K562 (cell line): ENCODE measurements at regions not wholly inside any gene's neighbourhood (a gene's known extent, or its start where the extent isn't known, plus 50 kb on each side); places are given as distances from the start of the nearest gene placed in this dataset.

Source experiments
- ATAC-seq: fragments of 200-7000 bp; cut with Tn5 transposase; 3 replicates; pipeline ENCODE4 v1.9.1; 2020; ENCODE audit warnings: moderate library complexity
- BruUV-seq: library from RNA; stranded (reverse); fragments of 400-500 nt; replicated peaks from 2 replicates; lab custom pipeline; 2021; lab: Mats Ljungman, UMichigan
- CTCF ChIA-PET: fragments of 300-600 bp; formaldehyde crosslinking; extraction: SDS; loops from one replicate; lab custom pipeline; 2021; ENCODE audit warnings: low intra/inter-chr PET ratio; lab: Yijun Ruan, JAX
- POLR2A ChIA-PET: fragments of 300-600, 350-650 bp; sonication (Branson Sonifier 250); formaldehyde crosslinking; extraction: SDS; loops from one replicate; lab custom pipeline; 2021; ENCODE audit warnings: antibody characterized with exemption, inconsistent platforms; lab: Yijun Ruan, JAX
- DNase-seq, 4 experiments: peaks; one replicate each; pipeline versions ENCODE4 v3.0.0 to v3.0.0-alpha.2; 2011 to 2018; ENCODE audit warnings: low spot score in 3 of 4, mixed read lengths in 3 of 4; ENCODE audit errors: extremely low read depth in 1 of 4
- FAIRE-seq: peaks from 2 replicates; lab custom pipeline; 2011; peaks lifted over from hg19 to GRCh38; lab: Jason Lieb, UNC
- H2AFZ ChIP-seq: 2 replicates; pipeline ENCODE4 v1.6.0; 2011; ENCODE audit warnings: low read depth, low read length, control low read depth, inconsistent platforms
- H3K27ac ChIP-seq: fragments of 200-600 bp; 3 replicates; pipeline ENCODE4 v1.8.0; 2011; ENCODE audit warnings: low read depth, mild to moderate bottlenecking, control low read depth, inconsistent platforms, low read length, moderate library complexity, mixed read lengths; ENCODE audit errors: extremely low read depth
- H3K27me3 ChIP-seq, 2 experiments: fragments of 300-600 bp in 1 of 2; 2 replicates in 1 of 2; 3 replicates in 1 of 2; pipeline versions ENCODE4 v1.6.0 to v1.8.0; 2011; ENCODE audit warnings: inconsistent platforms in 2 of 2, low read length in 2 of 2, mild to moderate bottlenecking in 1 of 2, mixed read lengths in 1 of 2, moderate library complexity in 1 of 2; ENCODE audit not compliant: control insufficient read depth in 2 of 2, insufficient read depth in 2 of 2
- H3K36me3 ChIP-seq: fragments of 300-600 bp; 3 replicates; pipeline ENCODE4 v1.8.0; 2011; ENCODE audit warnings: mild to moderate bottlenecking, low read length, inconsistent platforms; ENCODE audit not compliant: control insufficient read depth, insufficient read depth
- H3K4me1 ChIP-seq, 2 experiments: fragments of 200-600 bp in 1 of 2; replicated peaks in 1 of 2; 2 replicates in 1 of 2; 3 replicates in 1 of 2; pipeline versions ENCODE4 v1.5.1 to v1.8.0; 2011; ENCODE audit warnings: inconsistent platforms in 2 of 2, low read length in 2 of 2, mild to moderate bottlenecking in 1 of 2, mixed read lengths in 1 of 2, moderate library complexity in 1 of 2; ENCODE audit not compliant: control insufficient read depth in 2 of 2, insufficient read depth in 2 of 2
- H3K4me2 ChIP-seq: 2 replicates; pipeline ENCODE4 v1.6.1; 2011; ENCODE audit warnings: low read length, control low read depth, inconsistent platforms, mixed read lengths; ENCODE audit not compliant: insufficient read depth
- H3K4me3 ChIP-seq: fragments of 200-600 bp; sonication (generic), shearing (Covaris generic); 2 replicates; pipeline ENCODE4 v1.5.1; 2016; ENCODE audit warnings: control low read depth, inconsistent platforms
- H3K79me2 ChIP-seq: fragments of 200-600 bp; 3 replicates; pipeline ENCODE4 v1.8.0; 2011; ENCODE audit warnings: low read length, inconsistent platforms; ENCODE audit not compliant: control insufficient read depth, insufficient read depth
- H3K9ac ChIP-seq, 2 experiments: 2 replicates each; pipeline versions ENCODE4 v1.6.0 to v1.6.1; 2011; ENCODE audit warnings: low read depth in 2 of 2, low read length in 2 of 2, control low read depth in 1 of 2, inconsistent platforms in 1 of 2, mild to moderate bottlenecking in 1 of 2, mixed read lengths in 1 of 2; ENCODE audit not compliant: insufficient read depth in 1 of 2
- H3K9me1 ChIP-seq: one replicate; pipeline ENCODE4 v1.6.0; 2011; ENCODE audit warnings: inconsistent platforms, mild to moderate bottlenecking, low read length, moderate library complexity; ENCODE audit not compliant: control insufficient read depth, insufficient read depth
- H3K9me3 ChIP-seq: replicated peaks from 2 replicates; pipeline ENCODE4 v1.5.1; 2011; ENCODE audit warnings: low read depth, low read length, inconsistent platforms; ENCODE audit not compliant: control insufficient read depth, insufficient read depth
- H4K20me1 ChIP-seq: replicated peaks from 2 replicates; pipeline ENCODE4 v1.6.1; 2011; ENCODE audit warnings: low read length, inconsistent platforms, mixed read lengths; ENCODE audit not compliant: control insufficient read depth, insufficient read depth
- FOSL1 ChIP-seq: fragments of 200-800 bp; sonication (Bioruptor generic); conservative IDR thresholded peaks from 2 replicates; pipeline ENCODE4 v1.6.1; 2016; ENCODE audit warnings: missing genetic modification characterization, missing compliant biosample characterization
- HOXB6 ChIP-seq: fragments of 250-450 bp; sonication (Bioruptor Pico); IDR thresholded peaks from 2 replicates; pipeline ENCODE4 v1.5.1; 2022; ENCODE audit warnings: mild to moderate bottlenecking, borderline replicate concordance
- MAFG ChIP-seq: fragments of 450-650 bp; conservative IDR thresholded peaks from 2 replicates; pipeline ENCODE4 v1.6.1; 2016; ENCODE audit warnings: missing genetic modification characterization, missing compliant biosample characterization
- MYNN ChIP-seq, 2 experiments: sonication (generic); formaldehyde crosslinking in 1 of 2; IDR thresholded peaks; 2 replicates each; pipeline versions ENCODE4 v1.5.0 to v1.6.1; 2016 to 2020; ENCODE audit warnings: antibody characterized with exemption in 1 of 2, missing genetic modification reagents in 1 of 2
- NFYB ChIP-seq: IDR thresholded peaks from 2 replicates; pipeline ENCODE4 v1.6.1; 2011; ENCODE audit warnings: mild to moderate bottlenecking, moderate library complexity; ENCODE audit not compliant: insufficient read length; ENCODE audit errors: extremely low read depth
- NR1H2 ChIP-seq: sonication (generic); formaldehyde crosslinking; IDR thresholded peaks from 2 replicates; pipeline ENCODE4 v1.4.0; 2020; ENCODE audit warnings: mild to moderate bottlenecking, missing genetic modification reagents
- POLR3A ChIP-seq: IDR thresholded peaks from 2 replicates; pipeline ENCODE4 v1.6.1; 2011; ENCODE audit warnings: borderline replicate concordance, mild to moderate bottlenecking, moderate library complexity; ENCODE audit not compliant: insufficient read length, insufficient read depth; ENCODE audit errors: extremely low read depth
- RNF2 ChIP-seq: sonication (generic); IDR thresholded peaks from 2 replicates; pipeline ENCODE4 v1.6.1; 2016
- SLC30A9 ChIP-seq: fragments of 250-450 bp; sonication (Bioruptor Pico); IDR thresholded peaks from 2 replicates; pipeline ENCODE4 v1.8.0; 2022; ENCODE audit warnings: mild to moderate bottlenecking, moderate library complexity
- SMAD1 ChIP-seq: fragments of 150-350 bp; IDR thresholded peaks from 2 replicates; pipeline ENCODE4 v1.6.1; 2014; ENCODE audit warnings: low read length, low read depth; ENCODE audit not compliant: partially characterized antibody
- SNAPC5 ChIP-seq: fragments of 250-450 bp; sonication (Bioruptor Pico); IDR thresholded peaks from 2 replicates; pipeline ENCODE4 v1.8.0; 2021; ENCODE audit warnings: moderate library complexity, mild to moderate bottlenecking, inconsistent platforms
- STAT5A ChIP-seq: IDR thresholded peaks from 2 replicates; pipeline ENCODE4 v1.6.1; 2012; ENCODE audit warnings: low read length, inconsistent platforms, borderline replicate concordance
- TRIM28 ChIP-seq: fragments of 450-650 bp; IDR thresholded peaks from 2 replicates; pipeline ENCODE4 v1.6.1; 2017
- TSC22D4 ChIP-seq: fragments of 450-650 bp; IDR thresholded peaks from 2 replicates; pipeline ENCODE4 v1.6.1; 2016; ENCODE audit warnings: missing genetic modification characterization, missing biosample characterization, control low read depth
- WHSC1 ChIP-seq: IDR thresholded peaks from one replicate; pipeline ENCODE4 v1.6.1; 2012; ENCODE audit warnings: low read length, control low read depth, inconsistent platforms
- ZNF121 ChIP-seq: sonication (generic); formaldehyde crosslinking; conservative IDR thresholded peaks from 2 replicates; pipeline ENCODE4 v1.8.0; 2022; ENCODE audit warnings: missing genetic modification reagents
- ZNF318 ChIP-seq, 2 experiments: fragments of 450-650 bp; IDR thresholded peaks; 2 replicates each; pipeline ENCODE4 v1.6.1; 2016; ENCODE audit warnings: mild to moderate bottlenecking in 2 of 2, borderline replicate concordance in 1 of 2, low read depth in 1 of 2, moderate library complexity in 1 of 2
- WGBS: fragments of 100-300 bp; shearing (Covaris generic); methylation state at CpG from one replicate; pipeline ENCODE4 v1.1.6; 2016; ENCODE audit warnings: low coverage, mixed read lengths; ENCODE audit not compliant: insufficient coverage; ENCODE audit errors: missing lambda C conversion rate; 5-methylcytosine and 5-hydroxymethylcytosine counted together
- in situ Hi-C: fragments of 300-500 bp; cut with MboI; formaldehyde crosslinking; loops from 4 replicates; pipeline ENCODE4 v1.15.0; 2018; ENCODE audit warnings: inconsistent platforms, mixed read lengths
- intact Hi-C: fragments of 100-400 bp; cut with micrococcal nuclease; formaldehyde crosslinking; loops from 2 replicates; pipeline ENCODE4 v1.14.2; 2022

GRCh38 chr7:10120936-10121335 is 852.7 kb upstream of the PHF14 start:
- no peak overlapping the region for H3K4me3 ChIP-seq
- H4K20me1 ChIP-seq: no peaks in the 10 kb centered on the region
- ChIA-PET POLR2A (no interaction called here), CTCF (no interaction called here)
- in situ Hi-C loops: no loop called here
- no peak for FAIRE-seq
- H3K27me3 ChIP-seq: no peaks in the 10 kb centered on the region
- H3K9me3 ChIP-seq: peaks cover 2% of the 10 kb centered on the region; the same call in 1 of the 2 replicates
- H3K36me3 ChIP-seq: no peaks in the 10 kb centered on the region
- H3K4me1 ChIP-seq: no peaks in the 10 kb centered on the region
- no peak for ATAC-seq
- WGBS: 0% methylated on average over 2 of the region's 2 CpGs
- H3K4me2 ChIP-seq: no peak overlapping the region
- no peak overlapping the region for H3K9ac ChIP-seq
- intact Hi-C loops: no loop called here
- H2AFZ ChIP-seq: no peak overlapping the region
- no peaks in the 10 kb centered on the region for H3K9me1 ChIP-seq
- no peaks in the 10 kb centered on the region for H3K79me2 ChIP-seq
- no peak overlapping the region for H3K27ac ChIP-seq
- BruUV-seq: no TSS peak
- no peak for DNase-seq
- no peak for TF ChIP-seq SNAPC5
- no peak for TF ChIP-seq SLC30A9 (CRISPR knock-in tag)
- TF ChIP-seq ZNF121 (CRISPR knock-in tag): no peak
- no peak for TF ChIP-seq HOXB6 (CRISPR knock-in tag)
- no peak for TF ChIP-seq MYNN (IDR thresholded peaks at IDR 0.05)
- TF ChIP-seq MYNN (CRISPR knock-in tag; IDR thresholded peaks at IDR 0.05): no peak
- TF ChIP-seq NR1H2 (CRISPR knock-in tag): no peak
- no peak for TF ChIP-seq ZNF318 (IDR thresholded peaks at IDR 0.05; ENCODE audit: borderline replicate concordance in 1 of 2, low read depth in 1 of 2)
- no peak for TF ChIP-seq POLR3A
- no peak for TF ChIP-seq MAFG
- no peak for TF ChIP-seq SMAD1
- TF ChIP-seq TRIM28: no peak
- no peak for TF ChIP-seq WHSC1
- TF ChIP-seq STAT5A: no peak
- TF ChIP-seq NFYB: no peak
- TF ChIP-seq TSC22D4 (tag): no peak
- TF ChIP-seq FOSL1 (tag): no peak
- TF ChIP-seq RNF2: no peak
